Ovary (tissue), 7 donors: ENCODE measurements at regions not wholly inside any gene's neighbourhood (a gene's known extent, or its start where the extent isn't known, plus 50 kb on each side); places are given as distances from the start of the nearest gene placed in this dataset.

Experiments used
- DNase-seq, 5 donors: peaks; one replicate each; pipeline ENCODE4 v3.0.0-alpha.2; 2019 to 2020
- H3K27ac ChIP-seq, 2 donors: fragments of 200-600 bp; one replicate each; pipeline versions ENCODE4 v1.5.1 to v1.8.0; 2019 to 2022
- H3K27me3 ChIP-seq: fragments of 200-600 bp; one replicate; pipeline ENCODE4 v1.8.0; 2022
- H3K36me3 ChIP-seq: fragments of 200-600 bp; sonication (generic); one replicate; pipeline ENCODE4 v1.5.1; 2019
- H3K4me1 ChIP-seq: one replicate; pipeline ENCODE4 v1.8.1; 2013; ENCODE audit warnings: mild to moderate bottlenecking, moderate library complexity; ENCODE audit not compliant: insufficient read depth
- H3K4me3 ChIP-seq: fragments of 200-600 bp; sonication (generic); one replicate; pipeline ENCODE4 v1.5.1; 2017
- H3K9me3 ChIP-seq, 2 donors: fragments of 200-600 bp in 1 of 2; sonication (generic) in 1 of 2; one replicate each; pipeline versions ENCODE4 v1.5.1 to v1.8.1; 2013 to 2019; ENCODE audit warnings: mild to moderate bottlenecking in 1 of 2, moderate library complexity in 1 of 2
- EP300 ChIP-seq: sonication (generic); formaldehyde crosslinking; IDR thresholded peaks from one replicate; pipeline ENCODE4 v1.6.1; 2017; ENCODE audit warnings: antibody characterized with exemption
- POLR2A ChIP-seq: fragments of 450-650 bp; IDR thresholded peaks from one replicate; pipeline ENCODE4 v1.6.1; 2017; ENCODE audit warnings: antibody characterized with exemption, mild to moderate bottlenecking, moderate library complexity
- WGBS, 3 donors: extraction: QIAGEN DNeasy Blood & Tissue Kit in 1 of 3; methylation state at CpG; one replicate each; pipeline versions ENCODE4 v1.1.5 to v1.1.7; 2013 to 2017; 5-methylcytosine and 5-hydroxymethylcytosine counted together
- intact Hi-C, 4 donors: fragments of 100-400 bp; cut with DNase I; formaldehyde crosslinking; loops; one replicate each; pipeline versions ENCODE4 v1.11.0 to v1.15.1; 2022 to 2023
- TF ChIP-seq, protein P1 (sequence below), 3 donors: fragments of 450-650 bp in 2 of 3; fragments of 200-600 bp in 1 of 3; IDR thresholded peaks; one replicate each; pipeline versions ENCODE4 v1.5.1 to v1.8.0; 2016 to 2022; ENCODE audit warnings: antibody characterized with exemption in 3 of 3, mild to moderate bottlenecking in 1 of 3
- donor health status: DM: no; HTN: no; CAD: no; lungs with moderate emphysema.
- donor health status: DM: no; HTN: no; CAD: no.
- donor health status: Bipolar disorder and iron deficiency.
- donor health status: DM: no; HTN: no; CAD: no.
- donor health status: DM: yes; HTN: yes; CAD: no.

DNA sequence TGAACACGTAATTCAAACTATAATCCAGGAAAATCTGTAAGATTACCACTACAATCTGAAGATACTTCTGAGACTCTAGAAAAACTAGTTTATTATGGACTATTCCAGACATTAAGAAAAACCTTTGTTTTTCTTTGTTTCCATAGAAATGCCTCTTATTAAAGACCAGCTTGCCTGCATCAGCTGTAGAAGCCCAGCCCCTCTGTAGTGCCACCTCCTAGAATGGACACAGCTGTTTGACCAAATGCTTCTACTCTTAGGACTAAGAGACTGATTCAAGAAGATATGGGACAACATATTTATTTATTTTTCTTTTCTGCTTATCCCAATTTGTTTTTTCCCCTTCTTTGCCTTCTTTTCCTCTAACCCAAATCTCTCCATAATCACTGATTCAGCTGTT, 93.8 kb downstream of the CXCL12 start:
- Histone ChIP-seq H3K9me3 (no peaks in the 10 kb centered on the region), H3K4me1 (peaks cover 32% of the 10 kb centered on the region), H3K27ac (no peak overlapping the region), H3K27me3 (no peaks in the 10 kb centered on the region), H3K36me3 (no peaks in the 10 kb centered on the region), H3K4me3 (no peak overlapping the region)
- WGBS, 3 donors, result 35 to 68% (median 46%) methylated on average over 1 of the region's 1 CpG
- intact Hi-C loops, result no loop called here
- DNase-seq, result no peak
- TF ChIP-seq, protein P1, sequence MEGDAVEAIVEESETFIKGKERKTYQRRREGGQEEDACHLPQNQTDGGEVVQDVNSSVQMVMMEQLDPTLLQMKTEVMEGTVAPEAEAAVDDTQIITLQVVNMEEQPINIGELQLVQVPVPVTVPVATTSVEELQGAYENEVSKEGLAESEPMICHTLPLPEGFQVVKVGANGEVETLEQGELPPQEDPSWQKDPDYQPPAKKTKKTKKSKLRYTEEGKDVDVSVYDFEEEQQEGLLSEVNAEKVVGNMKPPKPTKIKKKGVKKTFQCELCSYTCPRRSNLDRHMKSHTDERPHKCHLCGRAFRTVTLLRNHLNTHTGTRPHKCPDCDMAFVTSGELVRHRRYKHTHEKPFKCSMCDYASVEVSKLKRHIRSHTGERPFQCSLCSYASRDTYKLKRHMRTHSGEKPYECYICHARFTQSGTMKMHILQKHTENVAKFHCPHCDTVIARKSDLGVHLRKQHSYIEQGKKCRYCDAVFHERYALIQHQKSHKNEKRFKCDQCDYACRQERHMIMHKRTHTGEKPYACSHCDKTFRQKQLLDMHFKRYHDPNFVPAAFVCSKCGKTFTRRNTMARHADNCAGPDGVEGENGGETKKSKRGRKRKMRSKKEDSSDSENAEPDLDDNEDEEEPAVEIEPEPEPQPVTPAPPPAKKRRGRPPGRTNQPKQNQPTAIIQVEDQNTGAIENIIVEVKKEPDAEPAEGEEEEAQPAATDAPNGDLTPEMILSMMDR (IDR thresholded peaks at IDR 0.05), result no peak
- no peak for TF ChIP-seq EP300
- TF ChIP-seq POLR2A, result no peak

DNA sequence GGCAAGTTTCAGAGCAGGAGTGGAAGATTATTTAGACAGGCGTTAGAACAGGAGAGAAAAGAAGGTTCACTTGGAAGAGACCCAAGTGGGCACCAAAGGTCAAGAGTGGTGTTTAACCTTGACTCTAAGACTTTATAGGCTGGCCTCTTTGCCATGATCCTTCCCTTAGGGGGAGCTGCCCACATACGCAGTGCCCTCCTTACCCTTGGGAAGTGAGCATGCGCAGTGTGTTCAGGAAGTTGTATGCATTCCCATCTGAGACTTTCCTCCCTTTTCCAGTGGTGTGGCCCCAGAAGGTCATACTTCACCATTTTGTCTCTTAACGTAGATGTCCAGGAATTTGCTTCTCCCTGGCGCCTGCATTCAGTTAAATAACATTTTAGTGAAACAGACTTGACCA, 95.8 kb downstream of the CXCL12 start:
- no peaks in the 10 kb centered on the region for H3K27me3 ChIP-seq
- DNase-seq, result no peak
- H3K4me1 ChIP-seq, result peaks cover 19% of the 10 kb centered on the region
- no peaks in the 10 kb centered on the region for H3K36me3 ChIP-seq
- intact Hi-C loops, result no loop called here
- TF ChIP-seq EP300, result no peak
- no peak for TF ChIP-seq POLR2A
- 82 to 88% (median 87%) methylated on average over 5 of the region's 5 CpGs for WGBS, 3 donors
- H3K9me3 ChIP-seq, result no peaks in the 10 kb centered on the region
- H3K27ac ChIP-seq, result no peak overlapping the region
- no peak overlapping the region for H3K4me3 ChIP-seq

DNA sequence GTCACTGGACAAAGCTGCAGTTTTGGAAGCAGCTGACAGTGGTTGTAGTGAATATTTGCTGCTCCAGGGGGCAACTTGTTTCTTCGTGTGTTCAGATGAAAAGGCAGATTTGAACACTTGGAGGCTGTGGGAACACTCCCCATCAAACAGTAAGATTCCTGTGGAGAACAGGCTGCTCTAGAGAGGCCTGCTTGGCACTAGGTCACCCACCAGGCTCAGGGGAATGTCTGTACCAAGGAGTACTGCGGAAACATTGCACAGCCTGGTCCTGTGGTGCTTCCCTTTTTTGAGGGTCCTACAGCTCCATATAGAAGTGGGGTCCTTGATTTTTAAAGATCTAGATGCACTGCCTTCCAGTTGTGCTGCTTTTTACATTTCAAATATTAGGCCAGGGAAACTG, 97.5 kb downstream of the CXCL12 start:
- Histone ChIP-seq H3K9me3 (no peaks in the 10 kb centered on the region), H3K4me1 (peaks cover 11% of the 10 kb centered on the region), H3K27ac (peak overlapping the region in 1 of 2 donors; percentile 60), H3K36me3 (no peaks in the 10 kb centered on the region), H3K27me3 (no peaks in the 10 kb centered on the region), H3K4me3 (no peak overlapping the region)
- intact Hi-C loops, result no loop called here
- TF ChIP-seq, protein P1 (IDR thresholded peaks at IDR 0.05), result no peak
- no peak for TF ChIP-seq EP300
- TF ChIP-seq POLR2A, result no peak
- DNase-seq, result no peak
- WGBS, 3 donors, result 50 to 62% (median 57%) methylated on average over 2 of the region's 2 CpGs

DNA sequence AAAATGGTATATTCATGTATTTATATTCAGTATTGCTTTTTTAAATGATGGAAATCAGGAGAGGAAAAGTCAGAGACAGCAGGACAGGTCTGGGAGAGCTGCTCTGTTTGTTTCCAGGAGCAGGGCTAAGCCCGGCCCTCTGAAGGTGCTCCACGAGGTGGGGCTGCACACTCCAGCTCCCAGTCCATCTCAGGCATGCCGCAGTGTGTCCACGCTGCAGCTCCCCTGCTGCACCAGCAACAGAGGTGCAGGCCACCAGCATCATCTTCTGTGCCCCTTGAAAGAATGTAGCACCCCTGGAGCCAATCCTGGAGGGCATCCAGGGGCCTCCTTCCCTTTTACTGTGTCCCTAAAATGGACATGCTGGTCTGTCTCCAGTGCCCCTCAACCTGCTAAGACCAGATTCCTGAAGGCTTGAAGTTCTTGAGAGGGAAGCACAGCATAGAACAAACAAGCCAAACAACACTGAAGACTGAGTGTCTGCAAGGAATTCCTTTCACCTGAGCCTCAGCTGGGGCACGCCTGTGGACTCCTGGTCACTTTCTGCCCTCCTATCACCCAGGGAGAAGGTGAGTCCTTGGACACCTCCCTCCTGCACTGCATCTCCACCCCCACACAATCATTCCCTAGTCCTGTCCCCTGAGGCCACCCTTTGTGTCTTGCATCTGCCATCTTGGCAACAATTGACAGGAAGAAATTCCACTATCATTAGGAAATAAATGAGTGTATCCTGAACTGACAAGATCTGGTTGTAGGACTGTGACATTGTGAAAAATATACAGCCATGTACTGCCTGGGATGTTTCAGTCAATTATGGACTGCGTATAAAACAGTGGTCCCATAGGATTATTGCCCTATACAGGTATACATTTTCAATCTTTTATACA, 100.5 kb downstream of the CXCL12 start:
- DNase-seq, result no peak
- H3K36me3 ChIP-seq, result no peaks in the 10 kb centered on the region
- WGBS, 3 donors, result 88 to 94% (median 90%) methylated on average over 6 of the region's 6 CpGs
- H3K27ac ChIP-seq, result no peak overlapping the region
- intact Hi-C loops, result no loop called here
- H3K4me3 ChIP-seq, result no peak overlapping the region
- TF ChIP-seq, protein P1 (IDR thresholded peaks at IDR 0.05), result no peak
- TF ChIP-seq POLR2A (no peak), EP300 (no peak)
- no peaks in the 10 kb centered on the region for H3K9me3 ChIP-seq
- no peaks in the 10 kb centered on the region for H3K27me3 ChIP-seq
- H3K4me1 ChIP-seq, result peaks cover 11% of the 10 kb centered on the region

DNA sequence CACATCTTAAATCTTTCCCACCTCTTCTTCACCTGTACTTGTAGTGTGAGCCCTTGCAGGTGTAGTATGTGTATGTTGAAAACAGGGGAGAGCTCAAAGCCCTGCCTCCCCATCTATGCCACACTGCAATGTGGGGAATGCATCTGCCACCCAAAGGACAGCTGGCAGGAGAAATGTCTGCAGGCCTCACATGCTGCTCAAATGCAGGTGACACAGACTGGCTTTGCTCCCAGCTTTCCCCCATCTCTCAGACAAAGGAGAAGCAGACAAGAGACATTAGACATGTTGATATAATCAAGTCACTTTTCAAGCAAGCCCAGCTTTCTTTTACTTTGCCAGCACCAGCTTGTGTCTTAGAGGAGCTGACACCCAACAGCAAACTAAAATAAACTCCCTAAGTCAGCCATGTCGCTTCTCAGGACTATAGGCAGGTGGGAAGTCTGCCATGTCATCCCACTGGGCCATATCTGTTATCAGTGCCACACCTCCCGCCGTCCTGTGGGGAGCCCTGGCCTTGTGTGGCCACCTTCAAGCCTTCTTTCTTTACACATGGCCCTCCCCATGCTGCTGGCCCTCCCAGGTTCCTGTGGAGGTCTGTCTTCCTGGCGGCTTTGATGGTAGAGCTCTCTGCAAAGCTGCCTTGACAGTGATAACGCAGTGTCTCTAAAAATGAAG, 102.1 kb downstream of the CXCL12 start:
- Histone ChIP-seq H3K27me3 (no peaks in the 10 kb centered on the region), H3K27ac (no peak overlapping the region), H3K4me3 (no peak overlapping the region), H3K36me3 (no peaks in the 10 kb centered on the region), H3K4me1 (peaks cover 5% of the 10 kb centered on the region), H3K9me3 (no peaks in the 10 kb centered on the region)
- DNase-seq, result no peak
- 83 to 87% (median 85%) methylated on average over 5 of the region's 5 CpGs for WGBS, 3 donors
- TF ChIP-seq EP300 (no peak), POLR2A (no peak)
- TF ChIP-seq, protein P1 (IDR thresholded peaks at IDR 0.05), result no peak
- intact Hi-C loops, result no loop called here
